GM12878 (cell line): ENCODE measurements at regions not wholly inside any gene's neighbourhood (a gene's known extent, or its start where the extent isn't known, plus 50 kb on each side); places are given as distances from the start of the nearest gene placed in this dataset.

Experiments
- ATAC-seq: fragments of 200-7000 bp; cut with Tn5 transposase; 3 replicates; pipeline ENCODE4 v1.9.1; 2020; ENCODE audit warnings: mild to moderate bottlenecking, moderate library complexity
- BruUV-seq: library from RNA; stranded (reverse); fragments of 400-500 nt; replicated peaks from 2 replicates; lab custom pipeline; 2021; lab: Mats Ljungman, UMichigan
- CTCF ChIA-PET: fragments of 300-600 bp; sonication (Branson Sonifier 250); formaldehyde crosslinking; extraction: SDS; loops from one replicate; lab custom pipeline; 2021; ENCODE audit warnings: inconsistent platforms; lab: Yijun Ruan, JAX
- POLR2A ChIA-PET: fragments of 350-600 bp; formaldehyde crosslinking; extraction: SDS; loops from one replicate; lab custom pipeline; 2021; ENCODE audit warnings: inconsistent platforms; lab: Charles Lee
- RAD21 ChIA-PET: fragments of 300-600 bp; sonication (Branson Sonifier 250); formaldehyde crosslinking; loops from one replicate; lab custom pipeline; 2023; ENCODE audit warnings: antibody characterized with exemption; ENCODE audit not compliant: unreplicated experiment; lab: Charles Lee
- SMC1A ChIA-PET: fragments of 300-600 bp; sonication (Branson Sonifier 250); formaldehyde crosslinking; loops from one replicate; lab custom pipeline; 2023; ENCODE audit not compliant: unreplicated experiment, uncharacterized antibody; lab: Charles Lee
- DNase-seq: peaks from one replicate; pipeline ENCODE4 v3.0.0-alpha.2; 2011; ENCODE audit warnings: low read depth, low spot score
- FAIRE-seq: peaks from 3 replicates; lab custom pipeline; 2011; peaks lifted over from hg19 to GRCh38; lab: Jason Lieb, UNC
- H2AFZ ChIP-seq: 2 replicates; pipeline ENCODE4 v1.6.0; 2011; ENCODE audit warnings: low read depth, low read length, control low read depth; ENCODE audit not compliant: control insufficient read depth
- H3K27ac ChIP-seq: 2 replicates; pipeline ENCODE4 v1.5.1; 2011; ENCODE audit warnings: control low read depth; ENCODE audit not compliant: control insufficient read depth, insufficient read depth
- H3K27me3 ChIP-seq, 2 experiments: replicated peaks in 1 of 2; 2 replicates each; pipeline versions ENCODE4 v1.6.0 to v1.6.1; 2011; ENCODE audit warnings: low read length in 1 of 2; ENCODE audit not compliant: control insufficient read depth in 2 of 2, insufficient read depth in 2 of 2
- H3K36me3 ChIP-seq, 2 experiments: 2 replicates each; pipeline ENCODE4 v1.5.1; 2011; ENCODE audit warnings: low read length in 1 of 2; ENCODE audit not compliant: control insufficient read depth in 2 of 2, insufficient read depth in 2 of 2
- H3K4me1 ChIP-seq: 2 replicates; pipeline ENCODE4 v1.6.1; 2011; ENCODE audit warnings: mild to moderate bottlenecking, low read length, moderate library complexity, mixed read lengths; ENCODE audit not compliant: control insufficient read depth, insufficient read depth
- H3K4me2 ChIP-seq: 2 replicates; pipeline ENCODE4 v1.6.0; 2011; ENCODE audit warnings: control low read depth; ENCODE audit not compliant: control insufficient read depth, insufficient read depth
- H3K4me3 ChIP-seq: fragments of 200-600 bp; sonication (generic); 2 replicates; pipeline ENCODE4 v1.5.1; 2016
- H3K79me2 ChIP-seq: 2 replicates; pipeline ENCODE4 v1.6.0; 2011; ENCODE audit warnings: low read length; ENCODE audit not compliant: control insufficient read depth, insufficient read depth
- H3K9ac ChIP-seq: 2 replicates; pipeline ENCODE4 v1.8.0; 2011; ENCODE audit warnings: low read length, control low read depth, mixed read lengths; ENCODE audit not compliant: control insufficient read depth, insufficient read depth
- H3K9me3 ChIP-seq: replicated peaks from 3 replicates; pipeline ENCODE4 v1.5.1; 2011; ENCODE audit warnings: mild to moderate bottlenecking, low read length; ENCODE audit not compliant: control insufficient read depth, insufficient read depth
- H4K20me1 ChIP-seq: 2 replicates; pipeline ENCODE4 v1.6.0; 2011; ENCODE audit not compliant: control insufficient read depth, insufficient read depth
- BHLHE40 ChIP-seq, 2 experiments: fragments of 450-650 bp in 1 of 2; IDR thresholded peaks; 2 replicates each; pipeline ENCODE4 v1.6.1; 2011 to 2017; ENCODE audit warnings: low read depth in 2 of 2, borderline replicate concordance in 1 of 2, improper control_type of control experiment in 1 of 2, low read length in 1 of 2, mild to moderate bottlenecking in 1 of 2
- DPF2 ChIP-seq: fragments of 450-650 bp; IDR thresholded peaks from 2 replicates; pipeline ENCODE4 v1.6.1; 2017; ENCODE audit warnings: mild to moderate bottlenecking
- EGR1 ChIP-seq, 2 experiments: IDR thresholded peaks; 1 replicate in 1 of 2; 2 replicates in 1 of 2; pipeline ENCODE4 v1.6.1; 2011 to 2012; ENCODE audit warnings: low read depth in 2 of 2, low read length in 2 of 2, borderline replicate concordance in 1 of 2, mild to moderate bottlenecking in 1 of 2, moderate library complexity in 1 of 2
- ESRRA ChIP-seq: IDR thresholded peaks from 2 replicates; pipeline ENCODE4 v1.6.1; 2012; ENCODE audit warnings: mild to moderate bottlenecking, low read length, improper control_type of control experiment
- GATAD2B ChIP-seq: fragments of 450-650 bp; conservative IDR thresholded peaks from 2 replicates; pipeline ENCODE4 v1.6.1; 2017; ENCODE audit warnings: low read depth, mild to moderate bottlenecking, moderate library complexity
- HDAC2 ChIP-seq: fragments of 200-600 bp; sonication (generic); IDR thresholded peaks from 2 replicates; pipeline ENCODE4 v1.6.1; 2017
- HDAC6 ChIP-seq: fragments of 200-600 bp; sonication (generic); IDR thresholded peaks from one replicate; pipeline ENCODE4 v1.8.0; 2017; ENCODE audit warnings: antibody characterized with exemption; ENCODE audit not compliant: unreplicated experiment
- IRF3 ChIP-seq: fragments of 450-650 bp; IDR thresholded peaks from 2 replicates; pipeline ENCODE4 v1.6.1; 2014; ENCODE audit warnings: mild to moderate bottlenecking
- MAX ChIP-seq: IDR thresholded peaks from 2 replicates; pipeline ENCODE4 v1.6.1; 2012; ENCODE audit warnings: low read depth, low read length, improper control_type of control experiment
- PAX8 ChIP-seq: fragments of 450-650 bp; IDR thresholded peaks from 2 replicates; pipeline ENCODE4 v1.6.1; 2017; ENCODE audit warnings: mild to moderate bottlenecking, moderate library complexity
- RBBP5 ChIP-seq: fragments of 200-600 bp; sonication (generic); conservative IDR thresholded peaks from 2 replicates; pipeline ENCODE4 v1.6.1; 2016
- SP1 ChIP-seq: IDR thresholded peaks from one replicate; pipeline ENCODE4 v1.6.1; 2011; ENCODE audit warnings: low read depth, low read length
- WGBS: methylation state at CpG from one replicate; pipeline ENCODE4 v1.1.6; 2016; ENCODE audit warnings: low lambda C conversion rate; ENCODE audit not compliant: insufficient replicate concordance, insufficient coverage; ENCODE audit errors: missing lambda C conversion rate; 5-methylcytosine and 5-hydroxymethylcytosine counted together
- in situ Hi-C: fragments of 300-500 bp; cut with MboI; formaldehyde crosslinking; loops from 9 replicates; pipeline ENCODE4 v1.14.3; 2018; ENCODE audit warnings: mixed read lengths
- intact Hi-C: fragments of 100-400 bp; cut with micrococcal nuclease; formaldehyde crosslinking; loops from one replicate; pipeline ENCODE4 v1.14.2; 2022; ENCODE audit not compliant: unreplicated experiment

GRCh38 chr18:10321576-10321975, 132.9 kb upstream of the APCDD1 start:
- Histone ChIP-seq H3K36me3 (no peaks in the 10 kb centered on the region), H4K20me1 (no peaks in the 10 kb centered on the region), H3K27ac (no peak overlapping the region), H2AFZ (no peak overlapping the region), H3K9me3 (no peaks in the 10 kb centered on the region), H3K27me3 (peaks cover 0 to 2% of the 10 kb centered on the region in 2 experiments; a peak in 1 of 4 replicates), H3K79me2 (no peaks in the 10 kb centered on the region), H3K4me1 (no peaks in the 10 kb centered on the region), H3K9ac (no peak overlapping the region), H3K4me2 (no peak overlapping the region), H3K4me3 (no peak overlapping the region)
- POLR2A ChIA-PET, result no interaction called here
- CTCF ChIA-PET, result no interaction called here
- RAD21 ChIA-PET, result no interaction called here
- intact Hi-C loops (no loop called here), in situ Hi-C loops (loop anchor here (25.0 kb wide), 1 partner anchor 1484 kb away; no protein-coding TSS in a partner anchor)
- FAIRE-seq (no peak), ATAC-seq (no peak), DNase-seq (no peak)
- TF ChIP-seq HDAC6 (no peak), SP1 (no peak), ESRRA (no peak), RBBP5 (no peak), DPF2 (no peak), HDAC2 (no peak), EGR1 (IDR thresholded peaks at IDR 0.05; ENCODE audit: borderline replicate concordance in 1 of 2, low read depth in 2 of 2, low read length in 2 of 2) (no peak), BHLHE40 (IDR thresholded peaks at IDR 0.05; ENCODE audit: borderline replicate concordance in 1 of 2, low read depth in 2 of 2, low read length in 1 of 2) (no peak), MAX (no peak), IRF3 (no peak), PAX8 (no peak), GATAD2B (no peak)
- BruUV-seq, result no TSS peak
- SMC1A ChIA-PET, result interaction anchor here (0.8 to 1.5 kb wide), 2 partner anchors 9 to 162 kb away, joined by 3 to 5 read pairs; no protein-coding TSS in a partner anchor
- WGBS, result 29% methylated on average over 2 of the region's 2 CpGs
